D341Med (cell line): ENCODE measurements at regions not wholly inside any gene's neighbourhood (a gene's known extent, or its start where the extent isn't known, plus 50 kb on each side); places are given as distances from the start of the nearest gene placed in this dataset.
A peak's percentile ranks its signal among the peaks of the same experiment; 100 is the strongest.
"Not testable (repeated sequence)": the region's sequence is repeated elsewhere in the genome, so short reads cannot be mapped to it uniquely, and the experiment has no call there.

Experiments used
- DNase-seq: peaks from one replicate; pipeline ENCODE4 v3.0.0; 2012; ENCODE audit warnings: low spot score

DNA sequence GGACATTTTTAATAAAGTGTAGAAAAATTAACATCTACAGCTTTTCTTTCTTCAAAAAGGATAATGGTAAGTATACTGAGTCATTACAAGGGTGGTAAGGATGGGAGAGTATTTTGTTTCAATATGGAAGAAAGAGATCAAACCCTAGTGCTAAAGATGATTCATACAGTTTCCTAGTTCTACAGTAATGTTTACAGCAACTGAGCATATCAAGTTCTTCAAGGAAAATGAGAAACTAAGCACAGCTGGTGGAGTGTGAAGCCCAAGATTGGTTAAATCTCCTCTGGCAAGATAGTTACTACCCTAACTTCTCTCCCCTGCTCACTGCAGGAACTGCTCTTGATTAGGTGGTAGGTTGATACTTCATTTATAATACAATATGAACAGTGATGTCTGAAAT is 467.5 kb downstream of the XIRP2 start:
- DNase-seq: no peak

DNA sequence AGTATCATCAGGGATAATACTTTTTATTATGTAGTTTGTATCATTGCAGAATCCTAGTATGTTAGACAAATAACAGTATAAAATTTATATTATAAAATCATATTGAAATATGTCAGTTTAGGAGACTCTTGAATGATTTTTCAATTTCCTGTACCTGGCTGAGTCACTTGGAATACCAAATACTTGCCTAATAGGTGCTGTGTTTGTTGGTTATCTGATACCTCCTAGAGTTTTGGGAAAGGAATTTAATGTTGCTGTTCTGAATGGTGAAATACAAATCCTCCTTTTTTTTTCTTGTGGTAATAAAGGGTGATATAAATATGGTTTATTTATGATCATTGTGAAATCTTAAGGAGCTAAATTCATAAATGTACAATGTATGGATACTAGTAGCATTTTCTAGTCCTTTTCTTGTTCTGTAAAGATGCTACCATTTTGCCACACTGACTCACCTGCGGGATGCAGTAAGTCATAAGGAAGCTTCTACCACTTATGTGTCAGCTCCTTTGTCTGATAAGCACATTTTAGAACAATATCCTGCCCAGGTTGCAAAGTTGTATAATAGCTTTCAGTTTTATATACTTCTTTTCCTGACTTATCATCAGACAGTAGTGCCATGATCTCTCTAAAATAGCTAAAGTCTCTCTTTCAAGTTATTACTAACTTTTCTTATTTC is 465.5 kb downstream of the XIRP2 start:
- no peak for DNase-seq

DNA sequence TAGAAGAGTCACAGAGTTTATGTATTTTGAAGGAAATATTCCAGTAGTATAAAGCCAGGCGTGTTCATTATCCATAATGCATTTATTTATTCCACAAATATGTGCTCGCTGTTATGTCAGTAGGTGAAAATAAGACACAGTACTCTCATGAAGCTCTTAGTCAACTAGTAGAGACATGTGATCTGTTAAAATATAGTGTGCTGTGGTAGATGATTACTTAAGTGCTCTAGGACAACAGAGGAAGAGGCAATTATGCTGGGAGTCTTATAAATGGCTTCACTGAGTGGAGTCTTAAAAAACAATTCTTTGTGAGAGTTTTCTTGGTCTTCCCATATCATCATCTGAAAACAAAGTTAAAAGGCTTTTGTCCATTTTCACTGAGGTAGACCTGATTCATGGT is 457.3 kb downstream of the XIRP2 start:
- DNase-seq: no peak

DNA sequence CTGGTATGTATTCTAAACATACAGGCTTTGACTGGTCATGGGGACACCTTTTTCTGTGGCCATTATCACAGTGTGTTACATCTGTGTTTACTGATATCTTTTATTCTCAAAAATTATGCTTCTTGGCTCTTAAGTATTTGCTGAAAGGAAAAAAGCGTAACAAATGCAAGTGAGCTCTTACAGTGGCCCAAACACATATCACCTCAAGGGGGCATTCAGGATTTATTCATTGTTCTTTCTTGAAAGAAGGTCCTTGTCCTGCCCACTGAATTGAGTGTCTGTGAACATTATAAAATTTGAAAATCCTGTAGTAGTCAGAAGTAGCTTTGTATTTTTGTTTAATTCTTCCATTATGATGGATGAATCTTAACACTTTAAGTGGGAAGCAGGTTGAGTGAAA is 454.5 kb downstream of the XIRP2 start:
- no peak for DNase-seq

DNA sequence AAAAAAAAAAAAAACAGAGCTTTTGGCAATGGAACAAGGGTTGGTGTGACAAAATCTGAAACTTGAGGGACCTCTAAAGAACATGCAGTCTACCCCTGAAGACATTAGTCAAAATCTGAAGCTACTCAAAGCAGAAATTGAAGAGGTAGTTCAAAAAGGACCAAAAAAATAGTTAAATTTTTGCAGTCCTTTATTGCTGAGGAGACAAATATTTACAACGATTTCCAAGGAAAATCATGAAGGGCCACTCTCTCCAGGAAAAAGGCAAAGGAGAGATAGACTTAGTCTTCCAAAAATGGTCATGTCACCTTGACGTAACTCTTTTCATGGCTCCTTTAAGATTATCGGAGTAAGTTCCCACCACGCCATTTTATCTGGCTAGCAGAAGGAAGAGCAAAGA is 452.0 kb downstream of the XIRP2 start:
- no peak for DNase-seq

DNA sequence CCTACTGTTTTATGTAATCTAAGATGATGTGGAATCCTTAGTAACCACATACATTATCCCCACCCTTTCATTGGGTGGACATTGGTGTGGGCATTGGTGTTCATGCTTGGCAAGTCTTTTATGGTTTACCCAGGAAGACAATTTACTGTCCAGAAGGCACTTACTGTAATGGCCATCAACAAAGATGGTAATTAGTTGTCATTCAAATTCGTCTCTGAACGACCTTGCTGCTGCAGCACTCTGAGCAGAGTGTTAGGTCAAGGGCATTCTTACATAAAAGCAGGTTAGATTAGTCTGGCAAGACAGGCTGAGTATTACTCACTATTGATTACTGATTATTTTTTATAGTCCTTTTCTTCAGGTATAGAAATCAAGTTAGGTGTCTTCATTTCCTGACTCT is 447.9 kb downstream of the XIRP2 start:
- DNase-seq: no peak

DNA sequence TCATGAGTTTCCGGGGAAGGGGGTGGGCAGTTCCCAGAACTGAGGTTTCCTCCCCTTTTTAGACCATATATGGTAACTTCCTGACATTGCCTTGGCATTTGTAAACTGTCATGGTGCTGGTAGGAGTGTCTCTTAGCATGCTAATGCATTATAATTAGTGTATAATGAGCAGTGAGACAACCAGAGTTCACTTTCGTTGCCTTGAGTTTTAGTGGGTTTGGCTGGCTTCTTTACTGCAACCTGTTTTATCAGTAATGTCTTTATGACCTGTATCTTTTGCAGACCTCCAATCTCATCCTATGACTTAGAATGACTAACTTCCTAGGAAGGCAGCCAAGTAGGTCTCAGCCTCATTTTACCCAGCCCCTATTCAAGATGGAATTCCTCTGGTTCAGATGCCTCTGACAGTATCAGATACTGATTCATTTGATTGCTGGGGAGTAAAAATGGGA is 447.3 kb downstream of the XIRP2 start:
- no peak for DNase-seq

DNA sequence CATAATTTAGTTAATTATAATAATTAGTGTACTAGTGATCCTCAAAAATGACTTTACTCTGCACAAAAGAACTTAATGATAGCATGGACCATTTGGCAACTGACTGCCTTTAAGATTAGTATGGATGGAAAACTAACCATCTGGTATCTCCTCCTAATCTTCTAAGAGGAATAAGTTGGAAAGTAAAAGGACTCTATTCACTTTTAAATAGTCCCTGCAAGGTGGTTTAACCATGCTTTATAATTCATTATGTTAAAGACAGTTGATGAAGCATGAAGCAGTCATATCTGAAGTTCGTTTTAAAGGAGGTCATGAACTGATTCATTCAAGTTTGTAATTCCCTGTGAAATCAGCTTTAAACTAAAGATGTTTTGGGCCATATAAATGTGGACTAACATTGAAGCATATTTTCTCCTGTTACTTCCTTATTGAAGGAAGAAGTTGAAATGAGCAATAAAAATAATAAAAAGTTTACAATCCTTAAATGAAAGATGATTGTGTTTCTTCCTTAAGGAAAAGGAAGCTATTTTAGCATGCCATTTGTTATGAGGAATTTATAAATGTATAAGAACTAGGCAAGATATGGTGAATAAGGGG is 446.0 kb downstream of the XIRP2 start:
- peak; percentile 18 for DNase-seq

DNA sequence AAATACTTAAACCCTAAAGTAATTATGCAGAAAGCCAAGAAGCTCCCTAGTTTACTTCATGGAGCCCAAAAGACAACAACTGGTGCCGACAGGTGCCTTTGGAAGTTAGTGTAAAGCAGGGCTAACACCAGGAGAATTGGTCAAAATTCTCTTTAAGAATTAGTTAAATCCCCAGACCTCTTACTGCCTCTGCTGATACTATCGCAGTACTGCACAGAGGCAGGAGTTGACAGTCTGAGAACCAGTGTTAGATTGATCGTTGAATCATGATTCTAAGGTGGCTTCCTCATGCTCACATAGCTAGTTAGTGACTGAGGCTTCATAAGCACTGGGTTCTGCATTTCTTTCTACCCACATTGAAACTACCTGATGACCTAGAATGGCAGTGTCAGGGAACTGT is 445.0 kb downstream of the XIRP2 start:
- DNase-seq: peak; percentile 26

DNA sequence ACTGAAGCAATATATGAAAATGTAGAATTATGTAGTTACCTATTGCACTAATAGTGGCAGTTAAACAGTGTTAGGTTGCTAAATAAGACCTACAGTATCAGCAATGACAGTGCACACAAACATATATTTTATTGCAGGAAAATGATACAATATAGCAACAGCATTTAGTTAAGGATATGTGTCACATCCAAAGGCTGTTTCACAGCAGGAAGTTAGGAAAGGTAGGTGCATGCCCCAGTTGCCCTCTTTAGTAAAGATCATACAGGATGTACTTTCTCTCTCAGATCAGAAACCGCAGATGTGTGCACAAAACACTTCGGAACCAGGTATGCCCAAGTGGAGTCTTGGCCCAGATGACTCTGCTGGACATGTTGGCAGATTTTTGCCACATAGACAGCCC is 444.1 kb downstream of the XIRP2 start:
- DNase-seq: no peak

DNA sequence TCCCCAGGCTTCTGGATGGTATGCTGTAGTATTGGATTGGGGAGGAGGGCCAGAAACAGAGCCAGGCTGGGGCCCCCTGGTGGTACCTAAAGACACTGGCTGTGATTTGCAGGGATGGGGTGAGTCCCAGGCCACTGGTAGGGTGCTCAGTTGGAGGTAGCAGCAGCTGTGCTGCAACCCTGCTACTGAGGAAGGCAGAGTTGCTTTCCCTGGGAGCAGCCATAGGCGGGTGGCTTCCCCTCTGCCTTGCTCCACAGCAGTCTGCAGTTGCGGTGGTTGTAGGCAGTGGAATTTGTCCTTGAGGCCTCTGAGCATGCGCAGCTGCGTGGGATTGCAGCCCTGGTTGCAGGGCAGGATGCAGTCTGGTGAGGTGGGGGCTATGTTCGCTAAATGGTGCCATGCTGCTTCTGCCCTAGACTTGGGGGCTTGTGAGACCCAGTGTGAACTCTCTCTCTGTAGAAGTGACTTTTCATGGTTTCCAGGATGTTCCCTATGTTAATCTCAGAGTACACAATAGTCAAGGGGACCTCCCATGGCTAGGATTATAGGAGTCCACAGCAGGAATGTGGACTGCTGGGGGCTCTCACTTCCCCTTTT is 443.5 kb downstream of the XIRP2 start:
- peak; percentile 43 for DNase-seq

DNA sequence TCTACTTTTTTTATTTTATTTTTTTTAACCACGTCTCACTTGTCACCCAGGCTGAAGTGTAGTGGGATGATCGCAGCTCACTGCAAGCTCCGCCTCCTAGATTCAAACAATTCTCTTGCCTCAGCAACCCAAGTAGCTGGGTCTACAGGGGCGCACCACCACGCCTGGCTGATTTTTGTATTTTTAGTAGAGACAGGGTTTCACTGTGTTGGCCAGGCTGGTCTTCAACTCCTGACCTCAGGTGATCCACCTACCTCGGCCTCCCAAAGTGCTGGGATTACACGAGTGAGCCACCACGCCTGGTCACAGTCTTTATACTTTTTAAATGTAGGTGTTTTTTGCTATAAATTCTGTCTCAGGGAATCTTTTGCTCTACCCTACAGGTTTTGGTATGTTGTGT is 440.5 kb downstream of the XIRP2 start:
- DNase-seq: not testable (repeated sequence)

DNA sequence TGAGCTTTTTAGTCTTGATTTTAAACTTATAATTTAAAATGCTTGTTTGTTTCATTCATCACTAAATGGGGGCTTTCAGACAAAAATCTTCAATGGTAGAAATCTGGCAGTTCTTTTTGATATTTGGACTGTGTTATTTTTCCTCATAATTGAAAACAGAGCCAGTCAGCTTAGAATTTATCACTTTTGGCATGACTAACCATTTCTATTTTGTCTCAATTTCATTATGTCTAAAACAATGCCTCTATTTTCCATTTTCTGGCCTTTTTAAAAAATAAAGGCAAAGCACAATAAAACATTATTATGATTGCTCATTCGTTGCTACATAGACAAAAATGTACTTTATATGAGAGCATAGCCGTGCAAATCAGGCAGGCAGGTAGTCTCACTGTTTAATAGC is 434.5 kb downstream of the XIRP2 start:
- DNase-seq: no peak

DNA sequence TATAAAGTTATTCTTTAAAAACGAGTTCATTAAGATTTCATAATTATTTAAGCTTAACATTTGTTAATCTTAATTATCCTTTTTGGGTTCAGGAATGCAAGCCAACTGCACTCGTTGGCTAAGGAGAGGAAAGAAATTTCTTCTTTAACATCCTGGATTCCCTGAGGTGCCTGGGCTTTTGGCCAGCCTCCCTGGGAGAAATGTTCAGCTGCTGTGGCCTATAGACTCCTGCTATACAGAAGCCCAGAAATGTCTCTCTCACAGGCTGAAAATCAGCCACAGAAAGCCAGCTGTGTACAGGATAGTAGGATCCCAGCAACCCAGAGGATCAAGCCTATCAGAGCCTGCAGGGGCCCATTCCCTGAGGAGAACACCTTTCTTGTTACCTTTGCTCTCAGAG is 430.3 kb downstream of the XIRP2 start:
- DNase-seq: no peak

DNA sequence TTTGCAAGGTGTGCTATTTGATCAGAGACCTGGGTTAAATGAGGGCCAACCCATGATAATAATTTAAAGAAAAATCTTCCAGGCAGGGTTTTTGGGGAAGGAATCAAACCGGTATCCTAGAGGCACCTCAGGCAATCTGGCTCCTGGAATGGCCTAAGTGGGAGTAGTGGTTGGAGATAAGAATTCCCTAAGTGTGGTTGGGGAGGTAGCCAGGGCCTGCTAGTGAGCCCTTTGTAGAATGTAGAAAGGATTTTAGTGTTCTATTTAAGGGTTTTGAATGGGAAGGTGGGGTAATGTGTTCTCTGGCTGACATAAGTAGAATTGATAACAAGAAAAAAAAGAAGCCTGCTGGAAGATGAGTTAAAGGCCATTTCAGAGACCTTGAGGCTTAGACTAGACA is 422.2 kb downstream of the XIRP2 start:
- no peak for DNase-seq
